ENCODE measurements at regions not wholly inside any gene's neighbourhood (a gene's known extent, or its start where the extent isn't known, plus 50 kb on each side); places are given as distances from the start of the nearest gene placed in this dataset.

- ChIA-PET CTCF (ENCODE audit: partially characterized antibody) (no interaction called here), POLR2A (ENCODE audit: partially characterized antibody) (no interaction called here)
- H3K9me3 ChIP-seq (ENCODE audit: control insufficient read depth in 1 of 2, low read length in 2 of 2): no peaks in the 10 kb centered on the region
- H3K4me3 ChIP-seq (ENCODE audit: low read length in 2 of 2): no peak overlapping the region
- Mint-ChIP-seq H3K9me3 (peaks cover 0 to 12% (median 2%) of the 10 kb centered on the region in 8 donors), H3K4me1 (no peaks in the 10 kb centered on the region), H3K4me3 (no peak overlapping the region), H3K27ac (no peak overlapping the region), H3K36me3 (no peaks in the 10 kb centered on the region), H3K27me3 (no peaks in the 10 kb centered on the region)
- no peak for DNase-seq
- H3K4me1 ChIP-seq (ENCODE audit: insufficient read depth, low read length): no peaks in the 10 kb centered on the region
- no peaks in the 10 kb centered on the region for H3K36me3 ChIP-seq (ENCODE audit: insufficient read depth, low read length)
- no peak overlapping the region for H3K27ac ChIP-seq (ENCODE audit: low read depth, low read length)
- H3K27me3 ChIP-seq (ENCODE audit: insufficient read depth, low read length): no peaks in the 10 kb centered on the region
- intact Hi-C loops (cut with micrococcal nuclease): no loop called here
Observed at GRCh38 chr21:23531444-23531843, 2075.8 kb downstream of the MRPL39 start.

- H3K4me1 Mint-ChIP-seq: no peaks in the 10 kb centered on the region
Observed at GRCh38 chr21:23524685-23525084, 2082.6 kb downstream of the MRPL39 start.

GRCh38 chr21:23522751-23523150 lies 2084.5 kb downstream of the MRPL39 start:
- Histone ChIP-seq H3K9me3 (ENCODE audit: control insufficient read depth in 1 of 2, low read length in 2 of 2) (no peaks in the 10 kb centered on the region), H3K27me3 (ENCODE audit: insufficient read depth, low read length) (no peaks in the 10 kb centered on the region), H3K4me3 (ENCODE audit: low read length in 2 of 2) (no peak overlapping the region), H3K4me1 (ENCODE audit: insufficient read depth, low read length) (no peaks in the 10 kb centered on the region), H3K36me3 (ENCODE audit: insufficient read depth, low read length) (no peaks in the 10 kb centered on the region), H3K27ac (ENCODE audit: low read depth, low read length) (no peak overlapping the region)
- no peaks in the 10 kb centered on the region for H3K27me3 Mint-ChIP-seq
- no peak overlapping the region for H3K27ac Mint-ChIP-seq
- H3K4me1 Mint-ChIP-seq: no peaks in the 10 kb centered on the region
- H3K36me3 Mint-ChIP-seq: no peaks in the 10 kb centered on the region
- H3K4me3 Mint-ChIP-seq: no peak overlapping the region
- ChIA-PET POLR2A (ENCODE audit: partially characterized antibody) (no interaction called here), CTCF (ENCODE audit: partially characterized antibody) (no interaction called here)
- H3K9me3 Mint-ChIP-seq: peaks cover 0 to 5% (median under 1%) of the 10 kb centered on the region in 8 donors
- intact Hi-C loops (cut with micrococcal nuclease): no loop called here
- no peak for DNase-seq

More at GRCh38 chr21:23524685-23525084, 2082.6 kb downstream of the MRPL39 start:
- Histone ChIP-seq H3K27me3 (ENCODE audit: insufficient read depth, low read length) (no peaks in the 10 kb centered on the region), H3K27ac (ENCODE audit: low read depth, low read length) (no peak overlapping the region), H3K9me3 (ENCODE audit: control insufficient read depth in 1 of 2, low read length in 2 of 2) (no peaks in the 10 kb centered on the region), H3K36me3 (ENCODE audit: insufficient read depth, low read length) (no peaks in the 10 kb centered on the region), H3K4me1 (ENCODE audit: insufficient read depth, low read length) (no peaks in the 10 kb centered on the region), H3K4me3 (ENCODE audit: low read length in 2 of 2) (no peak overlapping the region)
- Mint-ChIP-seq H3K4me3 (no peak overlapping the region), H3K9me3 (peaks cover 0 to 5% (median 1%) of the 10 kb centered on the region in 8 donors), H3K27ac (no peak overlapping the region), H3K27me3 (no peaks in the 10 kb centered on the region), H3K36me3 (no peaks in the 10 kb centered on the region)
- intact Hi-C loops (cut with micrococcal nuclease): no loop called here
- no peak for DNase-seq
- ChIA-PET POLR2A (ENCODE audit: partially characterized antibody) (no interaction called here), CTCF (ENCODE audit: partially characterized antibody) (no interaction called here)

GRCh38 chr21:23507501-23507900 lies 2099.8 kb downstream of the MRPL39 start:
- DNase-seq: no peak
- ChIA-PET CTCF (ENCODE audit: partially characterized antibody) (no interaction called here), POLR2A (ENCODE audit: partially characterized antibody) (no interaction called here)
- Histone ChIP-seq H3K27me3 (ENCODE audit: insufficient read depth, low read length) (no peaks in the 10 kb centered on the region), H3K9me3 (ENCODE audit: control insufficient read depth in 1 of 2, low read length in 2 of 2) (peaks cover 0 to 11% of the 10 kb centered on the region in 2 donors), H3K27ac (ENCODE audit: low read depth, low read length) (no peak overlapping the region), H3K4me1 (ENCODE audit: insufficient read depth, low read length) (no peaks in the 10 kb centered on the region), H3K4me3 (ENCODE audit: low read length in 2 of 2) (no peak overlapping the region), H3K36me3 (ENCODE audit: insufficient read depth, low read length) (no peaks in the 10 kb centered on the region)
- Mint-ChIP-seq H3K27me3 (no peaks in the 10 kb centered on the region), H3K4me3 (no peak overlapping the region), H3K4me1 (no peaks in the 10 kb centered on the region), H3K36me3 (no peaks in the 10 kb centered on the region), H3K9me3 (peaks cover 0 to 10% (median 0%) of the 10 kb centered on the region in 8 donors), H3K27ac (no peak overlapping the region)
- intact Hi-C loops (cut with micrococcal nuclease): no loop called here

GRCh38 chr21:23496729-23497128 lies 2110.6 kb downstream of the MRPL39 start:
- Mint-ChIP-seq H3K4me3 (no peak overlapping the region), H3K27ac (no peak overlapping the region), H3K9me3 (peaks cover 0 to 11% (median 5%) of the 10 kb centered on the region in 8 donors), H3K4me1 (no peaks in the 10 kb centered on the region), H3K27me3 (no peaks in the 10 kb centered on the region), H3K36me3 (no peaks in the 10 kb centered on the region)
- intact Hi-C loops (cut with micrococcal nuclease): no loop called here
- Histone ChIP-seq H3K27ac (ENCODE audit: low read depth, low read length) (no peak overlapping the region), H3K9me3 (ENCODE audit: control insufficient read depth in 1 of 2, low read length in 2 of 2) (no peaks in the 10 kb centered on the region), H3K4me3 (ENCODE audit: low read length in 2 of 2) (no peak overlapping the region), H3K36me3 (ENCODE audit: insufficient read depth, low read length) (no peaks in the 10 kb centered on the region), H3K27me3 (ENCODE audit: insufficient read depth, low read length) (no peaks in the 10 kb centered on the region), H3K4me1 (ENCODE audit: insufficient read depth, low read length) (no peaks in the 10 kb centered on the region)
- ChIA-PET POLR2A (ENCODE audit: partially characterized antibody) (no interaction called here), CTCF (ENCODE audit: partially characterized antibody) (no interaction called here)
- DNase-seq: no peak

- H3K36me3 Mint-ChIP-seq: no peaks in the 10 kb centered on the region
- H3K27ac Mint-ChIP-seq: no peak overlapping the region
- H3K4me3 ChIP-seq (ENCODE audit: low read length in 2 of 2): no peak overlapping the region
- ChIA-PET POLR2A (ENCODE audit: partially characterized antibody) (no interaction called here), CTCF (ENCODE audit: partially characterized antibody) (no interaction called here)
- no peak overlapping the region for H3K27ac ChIP-seq (ENCODE audit: low read depth, low read length)
- no peaks in the 10 kb centered on the region for H3K4me1 Mint-ChIP-seq
- intact Hi-C loops (cut with micrococcal nuclease): no loop called here
- DNase-seq: no peak
- no peaks in the 10 kb centered on the region for H3K4me1 ChIP-seq (ENCODE audit: insufficient read depth, low read length)
- no peaks in the 10 kb centered on the region for H3K36me3 ChIP-seq (ENCODE audit: insufficient read depth, low read length)
- H3K9me3 Mint-ChIP-seq: peaks cover 0 to 4% (median 3%) of the 10 kb centered on the region in 8 donors
- no peaks in the 10 kb centered on the region for H3K27me3 Mint-ChIP-seq
- H3K9me3 ChIP-seq (ENCODE audit: control insufficient read depth in 1 of 2, low read length in 2 of 2): no peaks in the 10 kb centered on the region
- no peaks in the 10 kb centered on the region for H3K27me3 ChIP-seq (ENCODE audit: insufficient read depth, low read length)
- no peak overlapping the region for H3K4me3 Mint-ChIP-seq
Observed at GRCh38 chr21:23488245-23488644, 2119.0 kb downstream of the MRPL39 start.

- no peaks in the 10 kb centered on the region for H3K27me3 Mint-ChIP-seq
- H3K9me3 ChIP-seq (ENCODE audit: control insufficient read depth in 1 of 2, low read length in 2 of 2): no peaks in the 10 kb centered on the region
- H3K36me3 Mint-ChIP-seq: no peaks in the 10 kb centered on the region
- H3K27me3 ChIP-seq (ENCODE audit: insufficient read depth, low read length): no peaks in the 10 kb centered on the region
- H3K4me3 Mint-ChIP-seq: no peak overlapping the region
- H3K27ac Mint-ChIP-seq: no peak overlapping the region
- H3K4me1 Mint-ChIP-seq: no peaks in the 10 kb centered on the region
- peaks cover 0 to 5% (median 0%) of the 10 kb centered on the region in 8 donors for H3K9me3 Mint-ChIP-seq
- no peaks in the 10 kb centered on the region for H3K4me1 ChIP-seq (ENCODE audit: insufficient read depth, low read length)
- CTCF ChIA-PET (ENCODE audit: partially characterized antibody): no interaction called here
- POLR2A ChIA-PET (ENCODE audit: partially characterized antibody): no interaction called here
- no peak overlapping the region for H3K27ac ChIP-seq (ENCODE audit: low read depth, low read length)
- H3K36me3 ChIP-seq (ENCODE audit: insufficient read depth, low read length): no peaks in the 10 kb centered on the region
- intact Hi-C loops (cut with micrococcal nuclease): no loop called here
- no peak overlapping the region for H3K4me3 ChIP-seq (ENCODE audit: low read length in 2 of 2)
- DNase-seq: no peak
Observed at GRCh38 chr21:23480591-23481270, 2126.6 kb downstream of the MRPL39 start.

GRCh38 chr21:23478381-23478780 lies 2128.9 kb downstream of the MRPL39 start:
- H3K27me3 Mint-ChIP-seq: no peaks in the 10 kb centered on the region
- POLR2A ChIA-PET (ENCODE audit: partially characterized antibody): no interaction called here

More at GRCh38 chr21:23478381-23478780, 2128.9 kb downstream of the MRPL39 start:
- Mint-ChIP-seq H3K36me3 (no peaks in the 10 kb centered on the region), H3K4me1 (no peaks in the 10 kb centered on the region), H3K4me3 (no peak overlapping the region), H3K9me3 (peaks cover 0 to 5% (median 0%) of the 10 kb centered on the region in 8 donors), H3K27ac (no peak overlapping the region)
- no peaks in the 10 kb centered on the region for H3K4me1 ChIP-seq (ENCODE audit: insufficient read depth, low read length)
- intact Hi-C loops (cut with micrococcal nuclease): no loop called here
- no peaks in the 10 kb centered on the region for H3K27me3 ChIP-seq (ENCODE audit: insufficient read depth, low read length)
- H3K36me3 ChIP-seq (ENCODE audit: insufficient read depth, low read length): no peaks in the 10 kb centered on the region
- no peak overlapping the region for H3K27ac ChIP-seq (ENCODE audit: low read depth, low read length)
- CTCF ChIA-PET (ENCODE audit: partially characterized antibody): no interaction called here
- H3K4me3 ChIP-seq (ENCODE audit: low read length in 2 of 2): no peak overlapping the region
- no peaks in the 10 kb centered on the region for H3K9me3 ChIP-seq (ENCODE audit: control insufficient read depth in 1 of 2, low read length in 2 of 2)
- DNase-seq: no peak

Data from CD4-positive, alpha-beta memory T cell (primary cell).